ENCODE measurements at regions not wholly inside any gene's neighbourhood (a gene's known extent, or its start where the extent isn't known, plus 50 kb on each side); places are given as distances from the start of the nearest gene placed in this dataset.

DNA sequence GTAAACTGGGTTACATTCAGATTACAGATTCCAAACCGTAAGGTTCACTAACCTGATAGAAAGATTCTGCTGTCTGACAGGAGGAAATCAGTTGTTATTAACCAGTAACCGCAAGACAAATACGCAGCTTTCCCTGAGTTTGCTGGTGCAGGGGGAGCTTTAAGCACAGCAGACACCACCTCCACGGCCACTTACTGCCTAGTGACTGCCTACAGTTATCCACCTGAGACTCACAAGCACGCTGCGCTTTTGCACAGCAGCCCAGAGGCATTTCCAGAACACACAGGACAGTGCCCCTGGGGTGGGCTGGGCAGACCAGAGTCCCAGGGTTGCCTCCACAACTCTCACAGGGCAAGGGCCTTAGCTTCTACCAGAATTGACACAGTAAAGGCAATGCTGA, 90.9 kb downstream of the CTTN start:
- Histone ChIP-seq H3K79me2 (no peaks in the 10 kb centered on the region), H3K4me1 (ENCODE audit: insufficient read depth) (no peaks in the 10 kb centered on the region), H3K4me2 (no peak overlapping the region), H3K27ac (no peak overlapping the region), H3K9me2 (replicated peaks; ENCODE audit: insufficient read depth) (no peaks in the 10 kb centered on the region), H3K36me3 (replicated peaks; ENCODE audit: insufficient read depth, low read depth) (no peaks in the 10 kb centered on the region), H3K9me3 (ENCODE audit: low read depth) (no peaks in the 10 kb centered on the region), H3K4me3 (no peak overlapping the region), H3K27me3 (no peaks in the 10 kb centered on the region), H4K20me1 (ENCODE audit: insufficient read depth, poor library complexity, severe bottlenecking) (no peaks in the 10 kb centered on the region), H2AFZ (no peak overlapping the region)
- 85% methylated on average over 6 of the region's 6 CpGs for WGBS (ENCODE audit: low lambda C conversion rate, missing lambda C conversion rate)
- TF ChIP-seq CTCF (IDR thresholded peaks at IDR 0.05; ENCODE audit: poor library complexity) (no peak), EZH2 (IDR thresholded peaks at IDR 0.05; ENCODE audit: borderline replicate concordance) (no peak), EZH2phosphoT487 (IDR thresholded peaks at IDR 0.05; ENCODE audit: low read depth, severe bottlenecking, unreplicated experiment) (no peak)
- DNase-seq (ENCODE audit: low spot score), result no peak

- no peak for TF ChIP-seq EZH2 (IDR thresholded peaks at IDR 0.05; ENCODE audit: borderline replicate concordance)
- TF ChIP-seq EZH2phosphoT487 (IDR thresholded peaks at IDR 0.05; ENCODE audit: low read depth, severe bottlenecking, unreplicated experiment), result no peak
- no peak for TF ChIP-seq CTCF (IDR thresholded peaks at IDR 0.05; ENCODE audit: poor library complexity)
- H3K27me3 ChIP-seq, result no peaks in the 10 kb centered on the region
Measured at GRCh38 chr11:70490208-70490607, 91.9 kb downstream of the CTTN start.

DNA sequence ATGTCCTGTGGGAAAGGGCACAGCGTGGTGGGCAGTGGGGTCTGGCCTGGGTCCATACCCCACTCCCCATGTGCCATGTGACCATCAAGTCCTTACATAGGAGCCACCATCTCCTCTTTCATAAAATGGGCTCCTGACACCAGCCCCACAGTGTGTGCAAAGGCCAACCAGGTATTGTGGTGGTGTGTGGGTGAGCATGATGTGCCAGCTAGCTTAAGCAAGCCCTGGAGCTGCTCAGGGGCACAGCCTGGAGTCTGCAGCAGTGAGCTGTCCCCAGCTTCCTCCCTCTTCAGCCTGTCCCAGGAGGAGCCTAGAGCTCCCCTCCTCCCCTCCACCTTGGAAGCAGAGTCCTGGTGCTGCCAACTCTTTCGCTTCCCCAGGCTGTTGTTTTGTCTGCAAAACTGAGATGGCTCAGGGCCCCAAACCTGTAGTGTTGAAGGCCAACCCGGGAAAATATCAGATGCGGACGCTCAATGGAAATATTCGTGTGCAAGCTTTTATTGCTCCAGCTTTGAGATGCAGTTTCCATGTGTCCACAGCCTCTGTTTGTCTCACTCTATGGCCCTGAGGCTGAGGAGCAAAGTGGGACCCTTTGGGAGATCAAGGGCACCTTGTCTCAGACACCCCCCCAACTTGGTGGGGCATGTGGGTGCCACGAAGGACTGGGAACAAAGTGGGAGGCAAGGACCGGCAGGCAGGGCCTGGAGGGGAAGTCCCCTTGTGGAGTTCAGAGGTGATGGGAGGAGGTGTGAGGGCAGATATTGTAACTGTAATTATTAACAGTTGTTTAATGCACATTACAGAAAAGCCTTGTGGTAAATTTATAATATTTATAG, 92.6 kb downstream of the CTTN start:
- no peak overlapping the region for H3K4me2 ChIP-seq
- H4K20me1 ChIP-seq (ENCODE audit: insufficient read depth, poor library complexity, severe bottlenecking), result no peaks in the 10 kb centered on the region
- H3K9me3 ChIP-seq (ENCODE audit: low read depth), result no peaks in the 10 kb centered on the region
- 84% methylated on average over 8 of the region's 8 CpGs for WGBS (ENCODE audit: low lambda C conversion rate, missing lambda C conversion rate)
- H3K4me1 ChIP-seq (ENCODE audit: insufficient read depth), result no peaks in the 10 kb centered on the region
- H3K9me2 ChIP-seq (replicated peaks; ENCODE audit: insufficient read depth), result no peaks in the 10 kb centered on the region
- no peak overlapping the region for H3K4me3 ChIP-seq
- H3K27me3 ChIP-seq, result no peaks in the 10 kb centered on the region
- no peak overlapping the region for H2AFZ ChIP-seq
- H3K27ac ChIP-seq, result no peak overlapping the region
- DNase-seq (ENCODE audit: low spot score), result no peak
- no peaks in the 10 kb centered on the region for H3K36me3 ChIP-seq (replicated peaks; ENCODE audit: insufficient read depth, low read depth)
- TF ChIP-seq CTCF (IDR thresholded peaks at IDR 0.05; ENCODE audit: poor library complexity) (no peak), EZH2phosphoT487 (IDR thresholded peaks at IDR 0.05; ENCODE audit: low read depth, severe bottlenecking, unreplicated experiment) (no peak), EZH2 (IDR thresholded peaks at IDR 0.05; ENCODE audit: borderline replicate concordance) (no peak)
- H3K79me2 ChIP-seq, result no peaks in the 10 kb centered on the region

More at GRCh38 chr11:70490208-70490607, 91.9 kb downstream of the CTTN start:
- Histone ChIP-seq H3K4me2 (no peak overlapping the region), H3K4me3 (no peak overlapping the region), H3K79me2 (no peaks in the 10 kb centered on the region), H4K20me1 (ENCODE audit: insufficient read depth, poor library complexity, severe bottlenecking) (no peaks in the 10 kb centered on the region), H2AFZ (no peak overlapping the region), H3K36me3 (replicated peaks; ENCODE audit: insufficient read depth, low read depth) (no peaks in the 10 kb centered on the region), H3K9me2 (replicated peaks; ENCODE audit: insufficient read depth) (no peaks in the 10 kb centered on the region), H3K9me3 (ENCODE audit: low read depth) (no peaks in the 10 kb centered on the region), H3K4me1 (ENCODE audit: insufficient read depth) (no peaks in the 10 kb centered on the region), H3K27ac (no peak overlapping the region)
- DNase-seq (ENCODE audit: low spot score), result no peak
- WGBS (ENCODE audit: low lambda C conversion rate, missing lambda C conversion rate), result 97% methylated on average over 13 of the region's 13 CpGs
